Calu3 (cell line): ENCODE measurements at regions not wholly inside any gene's neighbourhood (a gene's known extent, or its start where the extent isn't known, plus 50 kb on each side); places are given as distances from the start of the nearest gene placed in this dataset.

Experiments
- BruUV-seq: library from RNA; stranded (reverse); fragments of 400-500 nt; replicated peaks from 2 replicates; lab custom pipeline; 2021; lab: Mats Ljungman, UMichigan
- CTCF ChIA-PET: fragments of 300-600 bp; sonication (Branson Sonifier 250); formaldehyde crosslinking; loops from one replicate; lab custom pipeline; 2022; ENCODE audit warnings: antibody characterized with exemption; lab: Charles Lee
- DNase-seq: peaks from one replicate; pipeline ENCODE4 v3.0.0; 2022
- H3K27ac Mint-ChIP-seq: one replicate; pipeline ENCODE4 v1.8.0; 2022; ENCODE audit warnings: mixed read lengths; ENCODE audit not compliant: unreplicated experiment
- H3K27me3 Mint-ChIP-seq: one replicate; pipeline ENCODE4 v1.8.0; 2022; ENCODE audit warnings: mixed read lengths; ENCODE audit not compliant: unreplicated experiment
- H3K36me3 Mint-ChIP-seq: one replicate; pipeline ENCODE4 v1.8.0; 2022; ENCODE audit warnings: mild to moderate bottlenecking, moderate library complexity, mixed read lengths; ENCODE audit not compliant: insufficient read depth, unreplicated experiment
- H3K4me1 Mint-ChIP-seq: one replicate; pipeline ENCODE4 v1.8.0; 2022; ENCODE audit warnings: mild to moderate bottlenecking, low read depth, mixed read lengths; ENCODE audit not compliant: unreplicated experiment
- H3K4me3 Mint-ChIP-seq: one replicate; pipeline ENCODE4 v1.8.0; 2022; ENCODE audit warnings: mild to moderate bottlenecking, low read depth, moderate library complexity, mixed read lengths; ENCODE audit not compliant: unreplicated experiment
- H3K9me3 Mint-ChIP-seq: one replicate; pipeline ENCODE4 v1.8.0; 2022; ENCODE audit warnings: low read depth, mixed read lengths; ENCODE audit not compliant: unreplicated experiment
- intact Hi-C: fragments of 100-400 bp; cut with micrococcal nuclease; formaldehyde crosslinking; loops from one replicate; pipeline ENCODE4 v1.10.0; 2022; ENCODE audit not compliant: unreplicated experiment
- TF ChIP-seq, protein P1 (sequence below): fragments of 200-600 bp; IDR thresholded peaks from one replicate; pipeline ENCODE4 v1.8.0; 2022; ENCODE audit warnings: antibody characterized with exemption; ENCODE audit not compliant: unreplicated experiment

- intact Hi-C loops, result no loop called here
- H3K36me3 Mint-ChIP-seq, result no peaks in the 10 kb centered on the region
- CTCF ChIA-PET, result no interaction called here
- no peak for DNase-seq
- no peaks in the 10 kb centered on the region for H3K27me3 Mint-ChIP-seq
- no peak overlapping the region for H3K4me3 Mint-ChIP-seq
- no TSS peak for BruUV-seq
- TF ChIP-seq, protein P1, sequence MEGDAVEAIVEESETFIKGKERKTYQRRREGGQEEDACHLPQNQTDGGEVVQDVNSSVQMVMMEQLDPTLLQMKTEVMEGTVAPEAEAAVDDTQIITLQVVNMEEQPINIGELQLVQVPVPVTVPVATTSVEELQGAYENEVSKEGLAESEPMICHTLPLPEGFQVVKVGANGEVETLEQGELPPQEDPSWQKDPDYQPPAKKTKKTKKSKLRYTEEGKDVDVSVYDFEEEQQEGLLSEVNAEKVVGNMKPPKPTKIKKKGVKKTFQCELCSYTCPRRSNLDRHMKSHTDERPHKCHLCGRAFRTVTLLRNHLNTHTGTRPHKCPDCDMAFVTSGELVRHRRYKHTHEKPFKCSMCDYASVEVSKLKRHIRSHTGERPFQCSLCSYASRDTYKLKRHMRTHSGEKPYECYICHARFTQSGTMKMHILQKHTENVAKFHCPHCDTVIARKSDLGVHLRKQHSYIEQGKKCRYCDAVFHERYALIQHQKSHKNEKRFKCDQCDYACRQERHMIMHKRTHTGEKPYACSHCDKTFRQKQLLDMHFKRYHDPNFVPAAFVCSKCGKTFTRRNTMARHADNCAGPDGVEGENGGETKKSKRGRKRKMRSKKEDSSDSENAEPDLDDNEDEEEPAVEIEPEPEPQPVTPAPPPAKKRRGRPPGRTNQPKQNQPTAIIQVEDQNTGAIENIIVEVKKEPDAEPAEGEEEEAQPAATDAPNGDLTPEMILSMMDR, result no peak
- peaks cover 6% of the 10 kb centered on the region for H3K9me3 Mint-ChIP-seq
- H3K27ac Mint-ChIP-seq, result no peak overlapping the region
- no peaks in the 10 kb centered on the region for H3K4me1 Mint-ChIP-seq
Observed at GRCh38 chr3:67228136-67228535, 230.0 kb downstream of the KBTBD8 start.

- Mint-ChIP-seq H3K9me3 (peaks cover 6% of the 10 kb centered on the region), H3K4me1 (no peaks in the 10 kb centered on the region), H3K4me3 (no peak overlapping the region), H3K36me3 (no peaks in the 10 kb centered on the region), H3K27ac (no peak overlapping the region), H3K27me3 (no peaks in the 10 kb centered on the region)
- DNase-seq, result no peak
- intact Hi-C loops, result no loop called here
- TF ChIP-seq, protein P1, result no peak
- BruUV-seq, result no TSS peak
- CTCF ChIA-PET, result no interaction called here
Observed at GRCh38 chr3:67232642-67233041, 234.5 kb downstream of the KBTBD8 start.

DNA sequence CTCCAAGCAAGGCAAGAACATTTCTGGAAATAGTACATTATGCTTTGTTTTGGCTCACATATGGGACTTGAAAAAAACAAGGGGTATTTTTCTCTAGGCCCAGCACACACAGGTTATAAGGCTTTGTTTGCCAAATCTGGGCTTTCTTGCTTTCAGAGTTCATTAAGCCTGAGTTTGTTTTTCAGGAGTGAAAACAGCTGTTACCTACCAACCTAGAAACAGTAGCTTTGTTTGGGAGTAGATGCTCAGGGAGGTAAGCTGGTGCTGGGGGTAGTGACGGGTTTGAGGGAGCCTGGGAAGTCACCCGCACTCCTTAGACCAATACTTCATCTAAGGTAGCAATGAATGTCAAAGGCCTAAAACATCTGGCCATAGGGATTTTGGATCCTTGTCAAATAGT, 241.2 kb downstream of the KBTBD8 start:
- no TSS peak for BruUV-seq
- no peaks in the 10 kb centered on the region for H3K36me3 Mint-ChIP-seq
- no peaks in the 10 kb centered on the region for H3K9me3 Mint-ChIP-seq
- H3K27ac Mint-ChIP-seq, result no peak overlapping the region
- H3K27me3 Mint-ChIP-seq, result no peaks in the 10 kb centered on the region
- no peak overlapping the region for H3K4me3 Mint-ChIP-seq
- CTCF ChIA-PET, result no interaction called here
- DNase-seq, result no peak
- intact Hi-C loops, result no loop called here
- TF ChIP-seq, protein P1, result no peak
- no peaks in the 10 kb centered on the region for H3K4me1 Mint-ChIP-seq

- no peak overlapping the region for H3K4me3 Mint-ChIP-seq
- H3K27ac Mint-ChIP-seq, result no peak overlapping the region
- CTCF ChIA-PET, result no interaction called here
- peaks cover 4% of the 10 kb centered on the region for H3K9me3 Mint-ChIP-seq
- H3K36me3 Mint-ChIP-seq, result no peaks in the 10 kb centered on the region
- no peaks in the 10 kb centered on the region for H3K27me3 Mint-ChIP-seq
- BruUV-seq, result no TSS peak
- no peaks in the 10 kb centered on the region for H3K4me1 Mint-ChIP-seq
- intact Hi-C loops, result no loop called here
- DNase-seq, result no peak
- TF ChIP-seq, protein P1, result no peak
Observed at GRCh38 chr3:67241084-67241483, 243.0 kb downstream of the KBTBD8 start.
